OCI-LY7 (cell line): ENCODE measurements at regions not wholly inside any gene's neighbourhood (a gene's known extent, or its start where the extent isn't known, plus 50 kb on each side); places are given as distances from the start of the nearest gene placed in this dataset.

Experiments used
- BruUV-seq: library from RNA; stranded (reverse); fragments of 400-500 nt; replicated peaks from 2 replicates; lab custom pipeline; 2021; lab: Mats Ljungman, UMichigan
- CTCF ChIA-PET: fragments of 300-600 bp; sonication (Branson Sonifier 250); formaldehyde crosslinking; loops from one replicate; lab custom pipeline; 2022; ENCODE audit warnings: antibody characterized with exemption; ENCODE audit not compliant: unreplicated experiment; lab: Charles Lee
- POLR2A ChIA-PET: fragments of 300-600 bp; sonication (Branson Sonifier 250); formaldehyde crosslinking; loops from one replicate; lab custom pipeline; 2022; ENCODE audit warnings: antibody characterized with exemption; lab: Charles Lee
- DNase-seq: peaks from one replicate; pipeline ENCODE4 v3.0.0-alpha.2; 2015; ENCODE audit warnings: low spot score
- H2AFZ ChIP-seq: fragments of 200-600 bp; sonication (generic), shearing (Covaris generic); 2 replicates; pipeline ENCODE4 v1.6.1; 2014; ENCODE audit warnings: mild to moderate bottlenecking, antibody characterized with exemption, low read length, moderate library complexity
- H3K27ac ChIP-seq: fragments of 200-600 bp; sonication (generic); 2 replicates; pipeline ENCODE4 v1.5.1; 2014; ENCODE audit warnings: mixed run types, low read depth, mild to moderate bottlenecking, moderate library complexity, low read length, inconsistent platforms; ENCODE audit not compliant: poor library complexity, severe bottlenecking
- H3K36me3 ChIP-seq: fragments of 200-600 bp; sonication (generic); 2 replicates; pipeline ENCODE4 v1.6.1; 2014; ENCODE audit warnings: mild to moderate bottlenecking, antibody characterized with exemption, low read length, moderate library complexity, mixed read lengths; ENCODE audit not compliant: insufficient read depth
- H3K4me1 ChIP-seq: fragments of 200-600 bp; sonication (generic); 2 replicates; pipeline ENCODE4 v1.5.1; 2014; ENCODE audit warnings: mild to moderate bottlenecking, low read length; ENCODE audit not compliant: insufficient read depth, poor library complexity, severe bottlenecking
- H3K4me2 ChIP-seq: fragments of 200-600 bp; sonication (generic); 2 replicates; pipeline ENCODE4 v1.6.1; 2014; ENCODE audit warnings: mild to moderate bottlenecking, low read length
- H3K4me3 ChIP-seq: fragments of 200-600 bp; sonication (generic); 2 replicates; pipeline ENCODE4 v1.5.1; 2014; ENCODE audit warnings: mild to moderate bottlenecking, low read depth, low read length; ENCODE audit not compliant: poor library complexity, severe bottlenecking
- H3K79me2 ChIP-seq: fragments of 200-600 bp; sonication (generic); 2 replicates; pipeline ENCODE4 v1.6.1; 2016; ENCODE audit warnings: low read depth, mild to moderate bottlenecking, low read length, moderate library complexity, mixed read lengths; ENCODE audit not compliant: insufficient read depth
- H3K9me2 ChIP-seq: fragments of 200-600 bp; sonication (generic); 2 replicates; pipeline ENCODE4 v1.6.1; 2016; ENCODE audit warnings: mild to moderate bottlenecking, low read length, mixed read lengths; ENCODE audit not compliant: insufficient read depth
- H3K9me3 ChIP-seq: fragments of 200-600 bp; sonication (generic); 2 replicates; pipeline ENCODE4 v1.6.1; 2014; ENCODE audit warnings: mild to moderate bottlenecking, mixed run types, low read length, mixed read lengths
- H4K20me1 ChIP-seq: fragments of 200-600 bp; sonication (generic); 2 replicates; pipeline ENCODE4 v1.6.1; 2014; ENCODE audit warnings: mild to moderate bottlenecking, antibody characterized with exemption, low read length, moderate library complexity, mixed read lengths; ENCODE audit not compliant: insufficient read depth
- CTCF ChIP-seq: fragments of 200-600 bp; sonication (generic); conservative IDR thresholded peaks from 2 replicates; pipeline ENCODE4 v1.5.1; 2014; ENCODE audit warnings: mild to moderate bottlenecking, antibody characterized with exemption, low read length, moderate library complexity, mixed read lengths
- EZH2phosphoT487 ChIP-seq: fragments of 200-600 bp; sonication (generic); IDR thresholded peaks from 2 replicates; pipeline ENCODE4 v1.6.1; 2018; ENCODE audit warnings: low read depth, borderline replicate concordance, mild to moderate bottlenecking, mixed run types, antibody characterized with exemption, low read length, moderate library complexity, mixed read lengths
- intact Hi-C: fragments of 100-400 bp; cut with micrococcal nuclease; formaldehyde crosslinking; loops from one replicate; pipeline ENCODE4 v1.10.0; 2022; ENCODE audit not compliant: unreplicated experiment

DNA sequence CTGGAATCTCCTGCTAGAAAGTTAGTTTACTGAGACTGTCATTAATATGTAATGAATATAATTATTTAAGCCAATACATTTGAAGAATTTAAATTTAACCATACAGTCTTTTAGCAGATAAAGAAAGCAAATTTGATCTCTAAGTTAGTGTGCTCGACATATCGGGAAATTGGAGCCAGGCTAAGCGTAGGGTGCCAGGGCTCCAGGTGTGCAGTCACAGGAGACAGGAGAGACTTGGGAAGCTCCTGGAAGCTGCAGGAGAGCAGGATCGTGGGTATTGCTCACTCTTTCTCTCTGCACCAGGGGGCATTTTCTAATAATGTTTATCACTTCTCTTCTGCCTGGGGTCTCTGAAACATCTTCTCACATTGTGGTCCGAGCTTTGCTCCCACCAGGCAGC is 342.0 kb upstream of the ANKRD30A start:
- H3K79me2 ChIP-seq = no peaks in the 10 kb centered on the region
- TF ChIP-seq CTCF = no peak
- TF ChIP-seq EZH2phosphoT487 = no peak
- no peaks in the 10 kb centered on the region for H3K9me2 ChIP-seq
- no peak for DNase-seq
- no peaks in the 10 kb centered on the region for H3K36me3 ChIP-seq
- H3K9me3 ChIP-seq = no peaks in the 10 kb centered on the region
- no peak overlapping the region for H3K4me2 ChIP-seq
- intact Hi-C loops = no loop called here
- H3K4me3 ChIP-seq = no peak overlapping the region
- POLR2A ChIA-PET = interaction anchor here (1.6 kb wide), 1 partner anchor 10 kb away, joined by 6 read pairs; no protein-coding TSS in a partner anchor
- CTCF ChIA-PET = no interaction called here
- H4K20me1 ChIP-seq = no peaks in the 10 kb centered on the region
- no peak overlapping the region for H2AFZ ChIP-seq
- no peak overlapping the region for H3K27ac ChIP-seq
- H3K4me1 ChIP-seq = no peaks in the 10 kb centered on the region
- no TSS peak for BruUV-seq

DNA sequence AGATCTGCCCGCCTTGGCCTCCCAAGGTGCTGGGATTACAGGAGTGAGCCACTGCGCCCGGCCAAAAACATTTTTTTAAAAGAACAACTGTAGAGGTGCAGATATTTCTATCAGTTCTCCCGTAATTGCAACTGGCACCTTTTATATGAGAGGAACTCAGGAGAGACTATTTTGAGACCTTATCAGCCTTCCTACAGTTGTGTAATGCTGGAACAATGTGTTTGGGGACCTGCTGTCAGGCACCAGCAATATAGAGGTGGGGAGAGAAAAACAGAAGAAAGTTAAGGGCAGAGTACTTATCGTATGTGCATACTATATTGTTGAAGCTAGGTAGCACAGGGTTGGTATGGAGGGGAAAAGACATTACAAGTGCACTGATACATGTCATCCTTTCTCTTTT is 343.8 kb upstream of the ANKRD30A start:
- Histone ChIP-seq H3K4me3 (no peak overlapping the region), H3K4me2 (no peak overlapping the region), H3K9me3 (no peaks in the 10 kb centered on the region), H3K27ac (no peak overlapping the region), H3K79me2 (no peaks in the 10 kb centered on the region), H4K20me1 (no peaks in the 10 kb centered on the region), H3K9me2 (no peaks in the 10 kb centered on the region), H3K4me1 (no peaks in the 10 kb centered on the region), H3K36me3 (no peaks in the 10 kb centered on the region), H2AFZ (no peak overlapping the region)
- intact Hi-C loops = no loop called here
- ChIA-PET CTCF (no interaction called here), POLR2A (no interaction called here)
- DNase-seq = no peak
- TF ChIP-seq EZH2phosphoT487 (no peak), CTCF (no peak)
- no TSS peak for BruUV-seq

GRCh38 chr10:36780158-36780557 is 345.2 kb upstream of the ANKRD30A start:
- no peak overlapping the region for H3K4me2 ChIP-seq
- BruUV-seq = no TSS peak
- no peaks in the 10 kb centered on the region for H3K36me3 ChIP-seq
- H3K9me2 ChIP-seq = no peaks in the 10 kb centered on the region
- ChIA-PET POLR2A (interaction anchor here (1.0 kb wide), 1 partner anchor 9 kb away, joined by 3 read pairs; no protein-coding TSS in a partner anchor), CTCF (no interaction called here)
- no peaks in the 10 kb centered on the region for H3K79me2 ChIP-seq
- H3K9me3 ChIP-seq = no peaks in the 10 kb centered on the region
- intact Hi-C loops = no loop called here
- no peak overlapping the region for H3K4me3 ChIP-seq
- TF ChIP-seq CTCF (no peak), EZH2phosphoT487 (no peak)
- DNase-seq = no peak
- H4K20me1 ChIP-seq = no peaks in the 10 kb centered on the region
- no peak overlapping the region for H2AFZ ChIP-seq
- H3K4me1 ChIP-seq = no peaks in the 10 kb centered on the region
- no peak overlapping the region for H3K27ac ChIP-seq
